Embryonic facial prominence (tissue), 1 donor: ENCODE measurements at regions not wholly inside any gene's neighbourhood (a gene's known extent, or its start where the extent isn't known, plus 50 kb on each side); places are given as distances from the start of the nearest gene placed in this dataset.
"Not testable (repeated sequence)": the region's sequence is repeated elsewhere in the genome, so short reads cannot be mapped to it uniquely, and the experiment has no call there.

Experiments
- DNase-seq: peaks from one replicate; pipeline ENCODE4 v3.0.0-alpha.2; 2016; ENCODE audit errors: extremely low spot score

- no peak for DNase-seq
These were observed 56.2 kb upstream of the LRRTM4 start for GRCh38 chr2:77578354-77578753.

DNA sequence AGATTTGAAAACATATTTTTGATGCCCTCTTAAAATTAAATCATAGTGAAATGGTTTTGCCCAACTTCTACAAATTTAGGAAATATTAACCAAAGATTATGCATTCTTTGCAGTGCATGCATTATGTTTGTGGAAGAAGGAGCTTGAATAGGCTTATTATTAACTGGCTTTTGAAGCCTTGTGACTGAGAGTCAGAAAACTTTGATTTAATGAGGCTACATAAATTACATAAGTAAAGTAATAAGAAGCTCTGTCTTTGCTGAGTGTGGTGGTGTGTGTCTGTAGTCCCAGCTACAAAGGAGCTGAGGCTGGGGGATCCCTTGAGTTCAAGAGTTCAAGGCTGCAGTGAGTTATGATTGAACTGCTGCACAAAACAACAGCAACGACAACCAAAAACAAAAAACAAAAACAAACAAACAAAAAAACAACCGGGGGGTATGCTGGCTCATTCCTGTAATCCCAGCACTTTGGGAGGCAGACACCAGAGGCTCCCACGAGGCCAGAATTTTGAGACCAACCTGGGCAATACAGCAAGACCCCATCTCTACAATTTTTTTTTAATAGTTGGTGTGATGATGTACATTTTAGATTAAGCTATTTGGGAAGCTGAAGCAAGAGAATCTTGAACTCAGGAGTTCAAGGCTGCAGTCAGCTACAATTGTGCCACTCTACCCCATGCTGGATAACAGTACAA lies 57.0 kb upstream of the LRRTM4 start:
- DNase-seq, result no peak

DNA sequence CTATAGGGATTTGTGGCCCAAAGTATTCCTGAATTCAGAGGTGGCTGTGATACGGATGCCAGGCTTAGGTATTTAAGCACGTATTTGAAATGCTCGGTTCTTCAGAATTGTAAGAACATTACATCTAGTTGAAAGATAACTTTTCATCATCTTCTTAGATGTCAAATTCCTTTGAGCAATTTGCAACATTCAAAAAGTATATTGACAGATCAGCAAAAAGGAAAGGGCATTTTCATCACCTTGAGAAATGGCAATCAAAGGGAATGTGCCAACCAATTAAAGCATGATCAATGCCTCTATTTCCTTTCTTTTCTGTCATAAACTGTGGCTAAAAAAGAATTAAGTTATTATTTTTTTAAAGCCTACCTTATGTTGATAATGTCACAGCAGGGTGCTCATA lies 66.3 kb upstream of the LRRTM4 start:
- DNase-seq, result no peak

- no peak for DNase-seq
These were observed 68.2 kb upstream of the LRRTM4 start for GRCh38 chr2:77590298-77590917.

- DNase-seq, result not testable (repeated sequence)
These were observed 70.8 kb upstream of the LRRTM4 start for GRCh38 chr2:77592955-77593354.

GRCh38 chr2:77602771-77603170 lies 80.6 kb upstream of the LRRTM4 start:
- DNase-seq, result no peak

DNA sequence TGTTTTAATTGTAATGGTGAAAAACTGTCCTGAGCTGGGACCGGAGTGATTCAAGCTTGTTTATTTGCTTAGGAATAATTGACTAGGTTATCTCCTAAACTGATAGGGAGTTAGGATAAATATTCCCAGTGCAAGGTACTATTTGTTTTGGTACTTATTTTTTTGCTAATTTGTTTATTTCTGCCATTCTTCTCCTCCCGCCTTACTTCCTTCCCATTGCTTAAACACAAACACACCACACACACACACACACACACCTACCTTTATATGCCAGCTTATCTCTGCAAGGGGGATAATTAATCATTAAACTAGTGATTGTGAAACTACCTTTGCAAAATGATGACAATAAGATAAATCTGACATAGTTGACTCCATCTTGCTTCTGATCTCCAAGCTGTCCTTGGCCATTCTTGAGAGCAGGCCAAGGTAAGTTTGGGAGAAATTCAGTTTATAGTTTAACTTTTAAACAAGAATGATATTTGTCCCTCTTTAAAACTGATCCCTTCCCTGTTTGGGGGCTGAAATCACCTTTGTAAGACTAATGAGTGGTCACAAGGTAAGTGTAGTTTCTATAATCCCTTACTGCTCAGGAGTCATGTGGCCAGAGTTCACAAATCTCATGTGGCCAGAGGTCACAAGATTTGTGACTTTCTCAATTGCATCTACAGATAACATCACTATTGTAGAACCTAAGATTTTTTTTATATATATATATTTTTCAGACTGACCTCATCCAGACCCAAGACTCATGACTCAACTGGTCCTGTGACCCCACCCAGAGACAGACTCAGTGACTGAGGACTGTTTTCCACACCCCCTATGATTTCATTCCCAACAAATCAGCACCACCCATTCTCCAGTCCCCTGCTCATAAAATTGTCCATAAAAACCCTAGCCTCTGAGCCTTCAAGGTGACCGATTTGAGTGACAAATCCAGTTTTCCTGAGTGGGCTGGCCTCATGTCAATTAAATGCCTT lies 83.1 kb upstream of the LRRTM4 start:
- no peak for DNase-seq

DNA sequence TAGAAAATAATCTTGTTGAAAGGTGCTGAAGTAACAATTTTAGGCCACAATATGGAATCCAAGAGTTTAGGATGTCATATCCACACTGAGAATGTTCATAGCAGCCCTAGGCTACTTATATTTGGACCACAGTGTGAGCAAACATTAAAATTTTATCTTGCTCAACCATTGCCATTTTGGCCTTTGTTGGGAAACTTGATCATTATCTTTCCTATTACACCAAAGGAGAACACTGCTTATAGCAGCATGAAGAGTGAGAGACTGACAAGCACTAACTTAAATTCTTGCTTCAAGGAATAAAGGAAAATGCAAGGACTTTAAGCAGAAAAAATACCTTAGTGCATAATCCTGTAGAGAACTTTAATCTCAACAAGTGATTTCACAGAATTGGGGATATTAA lies 86.3 kb upstream of the LRRTM4 start:
- DNase-seq, result no peak

DNA sequence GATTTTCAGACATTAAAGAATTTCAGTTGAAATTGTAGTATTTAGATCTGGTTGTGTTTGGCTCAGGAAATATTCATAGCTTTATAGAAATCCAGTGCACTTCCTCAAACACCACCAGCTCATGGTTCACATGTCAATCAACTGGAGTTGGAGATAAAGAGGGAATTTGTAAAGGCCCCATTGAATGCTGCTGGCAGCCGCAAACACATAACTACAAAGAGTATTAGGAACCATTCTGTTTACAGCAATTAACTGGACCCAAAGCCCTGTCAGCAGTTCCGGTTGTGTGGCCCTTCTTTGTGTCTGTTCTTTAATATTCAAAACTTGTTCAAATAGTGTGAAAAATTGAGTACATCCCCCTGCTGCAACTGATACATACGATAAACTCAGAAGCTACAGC lies 107.4 kb upstream of the LRRTM4 start:
- no peak for DNase-seq

GRCh38 chr2:77631007-77631406 lies 108.8 kb upstream of the LRRTM4 start:
- no peak for DNase-seq

- DNase-seq, result no peak
These were observed 111.4 kb upstream of the LRRTM4 start for GRCh38 chr2:77633601-77634000.

- DNase-seq, result no peak
These were observed 118.7 kb upstream of the LRRTM4 start for GRCh38 chr2:77640924-77641323.

DNA sequence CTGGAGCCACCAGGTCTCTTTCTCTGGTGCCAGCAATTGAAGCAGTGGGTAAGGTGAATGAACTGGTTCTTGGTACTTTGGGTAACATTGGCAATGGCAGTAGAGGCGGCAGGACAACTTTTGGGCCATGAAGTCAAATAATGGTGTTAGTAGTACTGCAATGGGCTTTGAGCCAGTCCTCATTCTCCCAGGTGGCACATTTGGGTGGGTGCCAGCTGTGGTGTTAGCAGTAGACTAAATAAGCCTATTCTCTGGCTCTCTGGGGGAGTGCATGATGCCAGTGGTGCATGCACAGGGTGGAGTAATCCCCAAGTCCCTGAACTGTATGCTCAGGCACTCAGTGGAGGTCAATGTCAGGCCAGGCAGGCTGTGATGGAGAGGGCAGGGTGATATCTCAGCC lies 120.2 kb upstream of the LRRTM4 start:
- no peak for DNase-seq

DNA sequence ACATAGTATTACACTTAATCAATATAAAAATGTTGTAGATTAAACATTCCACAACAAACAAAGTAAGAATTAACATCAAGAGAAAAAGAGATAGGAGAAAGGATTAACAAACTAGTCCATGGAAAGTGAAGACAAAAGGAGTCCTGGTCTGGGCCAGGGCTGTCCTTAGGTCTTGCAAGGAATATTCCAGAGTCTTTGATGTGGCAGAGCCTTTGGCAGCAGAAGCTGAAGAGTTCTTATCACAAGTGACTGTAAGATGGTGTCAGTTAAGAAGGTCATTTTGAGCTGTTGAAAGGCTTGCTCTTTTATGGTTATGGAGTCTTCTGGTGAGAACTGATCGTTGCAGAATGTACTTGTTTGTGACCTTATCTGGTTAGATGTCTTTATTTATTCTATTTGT lies 127.7 kb upstream of the LRRTM4 start:
- DNase-seq, result no peak

GRCh38 chr2:77652499-77652898 lies 130.3 kb upstream of the LRRTM4 start:
- no peak for DNase-seq

DNA sequence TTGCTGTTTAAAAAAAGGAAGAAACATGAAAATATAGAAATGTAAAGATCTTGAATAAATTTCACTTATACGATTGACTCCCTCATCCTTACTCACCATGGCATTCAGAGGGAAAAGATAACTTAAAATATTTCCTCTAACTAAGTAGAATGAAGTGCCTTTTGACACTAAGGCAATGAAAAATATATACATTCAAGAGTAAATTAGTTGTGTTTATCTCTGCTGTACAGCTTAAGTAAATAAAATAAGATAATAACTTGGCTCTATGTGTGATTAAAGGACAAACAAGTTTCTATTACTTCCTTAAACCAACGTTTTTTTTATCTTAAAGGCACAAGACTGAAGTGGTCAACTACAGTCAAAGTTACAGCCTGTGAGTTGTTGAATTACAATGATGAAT lies 142.3 kb upstream of the LRRTM4 start:
- DNase-seq, result no peak

DNA sequence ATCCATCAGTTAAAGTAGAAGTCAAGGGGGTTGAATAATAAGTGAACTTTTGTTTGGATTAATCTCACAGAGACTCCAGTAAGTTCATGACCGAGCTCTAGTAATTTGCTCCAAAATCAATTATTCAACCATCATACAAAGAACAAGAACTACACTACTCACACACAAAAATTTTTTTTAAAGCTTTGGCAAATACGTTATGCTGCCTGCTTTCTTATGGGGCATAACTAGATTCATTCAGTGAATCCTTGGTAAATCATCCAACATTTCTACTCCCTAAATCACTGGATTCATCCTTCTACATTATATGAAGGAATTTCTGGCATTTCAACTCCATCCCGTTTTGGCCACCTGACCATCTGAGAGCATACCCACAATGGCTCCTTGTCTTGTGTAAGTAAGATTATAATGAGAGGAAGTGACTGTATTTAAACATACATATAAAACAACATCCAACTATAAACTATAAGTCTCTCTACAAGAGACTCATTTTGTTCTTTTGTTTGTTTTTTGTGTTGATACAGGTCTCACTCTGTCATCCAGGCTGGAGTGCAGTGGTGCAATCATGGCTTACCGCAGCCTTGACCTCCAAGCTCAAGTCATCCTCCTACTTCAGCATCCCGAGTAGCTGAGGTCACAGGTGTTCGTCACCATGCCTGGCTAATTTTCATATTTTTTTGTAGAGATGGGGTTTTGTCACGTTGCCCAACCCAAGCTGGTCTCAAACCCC lies 144.2 kb upstream of the LRRTM4 start:
- DNase-seq, result no peak

DNA sequence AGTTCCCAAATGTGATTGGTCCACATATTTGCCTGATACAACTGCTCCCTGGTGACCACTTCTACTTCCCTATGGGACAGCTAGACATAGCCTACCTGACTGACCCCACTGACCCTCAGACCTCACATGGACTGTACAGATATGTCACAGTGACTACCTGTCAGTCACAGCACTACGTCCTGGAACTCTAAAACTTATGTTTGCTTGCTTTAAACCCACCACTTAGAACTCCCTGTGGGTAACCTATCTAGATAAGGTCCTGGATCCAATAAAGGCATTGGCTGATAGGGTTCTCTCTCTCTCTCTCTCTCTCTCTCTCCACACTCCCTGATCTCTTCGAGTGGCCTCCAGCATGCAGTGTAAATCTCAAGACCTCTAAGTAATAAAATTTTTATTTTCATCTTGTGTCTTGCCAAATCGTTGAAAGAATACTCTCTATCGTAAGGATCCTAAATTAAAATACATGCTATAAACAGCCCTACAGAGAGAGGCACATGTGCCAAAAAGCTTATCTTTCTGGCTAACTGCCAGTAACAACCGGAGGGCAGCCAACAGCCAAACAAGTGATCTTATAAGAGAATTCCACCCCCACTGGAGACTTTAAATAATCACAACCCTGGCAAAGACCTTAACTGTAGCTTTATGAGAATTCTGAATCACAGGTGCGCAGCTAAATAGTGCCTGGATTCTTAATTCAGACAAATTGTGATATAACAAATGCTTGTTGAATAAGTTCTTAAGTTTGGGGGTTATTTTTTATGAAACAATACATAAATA lies 162.6 kb upstream of the LRRTM4 start:
- not testable (repeated sequence) for DNase-seq

DNA sequence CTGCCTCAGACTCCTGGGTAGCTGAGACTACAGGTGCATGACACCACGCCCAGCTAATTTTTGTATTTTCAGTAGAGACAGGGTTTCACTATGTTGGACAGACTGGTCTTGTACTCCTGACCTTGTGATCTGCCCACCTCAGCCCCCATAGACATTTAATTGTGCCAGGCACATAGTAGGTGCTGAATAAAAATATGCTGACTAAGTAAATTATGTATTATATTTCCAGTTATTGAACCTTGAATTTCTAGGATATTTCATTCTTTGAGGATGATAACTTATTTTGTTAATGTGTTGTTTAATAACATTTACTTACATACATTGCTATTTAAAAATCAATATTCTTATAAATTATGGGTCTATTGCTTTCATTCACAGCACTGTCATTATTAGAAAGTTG lies 190.4 kb upstream of the LRRTM4 start:
- no peak for DNase-seq

- no peak for DNase-seq
These were observed 191.2 kb upstream of the LRRTM4 start for GRCh38 chr2:77713412-77713811.

DNA sequence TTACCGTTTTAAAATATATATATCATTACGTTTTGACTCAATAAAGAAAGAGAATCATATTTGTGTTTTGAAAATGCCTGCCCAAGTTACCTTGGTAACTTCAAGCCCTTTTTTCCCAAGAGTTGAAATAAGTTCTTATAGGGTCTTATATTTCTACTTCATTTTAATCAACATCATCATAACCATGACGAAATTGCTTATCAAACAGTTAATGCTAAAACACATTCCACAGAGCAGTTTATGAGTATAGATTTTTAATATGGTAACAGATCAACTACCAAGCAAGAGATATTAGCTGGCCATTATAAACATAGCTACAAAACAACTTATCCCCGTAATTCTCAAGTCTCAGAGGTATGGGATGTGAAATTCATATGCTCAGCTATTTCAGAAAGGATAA lies 197.9 kb upstream of the LRRTM4 start:
- DNase-seq, result no peak
